SK-MEL-5 (cell line): ENCODE measurements at regions not wholly inside any gene's neighbourhood (a gene's known extent, or its start where the extent isn't known, plus 50 kb on each side); places are given as distances from the start of the nearest gene placed in this dataset.

Experiments
- DNase-seq: peaks from one replicate; pipeline ENCODE4 v3.0.0-alpha.2; 2016; ENCODE audit warnings: low read depth, low spot score
- in situ Hi-C: cut with HindIII; loops from 2 replicates; pipeline ENCODE4 v1.10.0; 2016; ENCODE audit warnings: low sequenced_read_pairs, high pct_unique_total_duplicates, low pct_unique_long_range_greater_than_20kb

GRCh38 chr9:81408951-81409350, 280.4 kb downstream of the TLE1 start:
- no peak for DNase-seq
- in situ Hi-C loops = no loop called here

DNA sequence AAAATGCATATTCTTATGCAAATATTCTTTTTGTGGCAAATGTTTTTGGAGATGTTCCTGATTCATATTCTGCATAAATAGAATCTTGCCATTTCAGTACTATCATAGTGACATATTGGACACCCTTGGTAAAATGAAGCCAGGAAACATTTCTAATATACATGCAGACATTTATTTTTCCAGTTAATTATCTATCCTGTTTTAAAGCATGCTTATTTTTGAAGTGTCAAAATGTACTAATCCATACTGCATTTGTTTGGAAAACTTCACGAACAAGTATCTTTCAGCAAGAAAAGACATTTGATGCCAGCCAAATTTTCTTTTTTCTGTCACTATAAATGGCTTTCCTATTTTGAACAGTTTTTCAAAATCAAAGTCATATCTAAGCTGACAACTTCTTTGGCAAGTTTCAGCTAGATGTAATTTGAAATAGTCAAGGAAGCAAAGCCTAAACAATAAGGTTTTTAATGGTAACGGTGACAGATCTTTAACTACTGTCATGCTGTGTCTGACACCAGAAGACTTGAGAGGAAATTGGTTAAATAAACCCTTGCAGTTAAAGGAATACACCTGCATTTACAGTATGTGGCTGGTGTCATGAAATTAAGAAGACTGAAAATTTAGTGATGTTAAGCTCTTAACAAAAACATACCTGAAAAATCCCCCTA, 284.3 kb downstream of the TLE1 start:
- in situ Hi-C loops = no loop called here
- DNase-seq = no peak

DNA sequence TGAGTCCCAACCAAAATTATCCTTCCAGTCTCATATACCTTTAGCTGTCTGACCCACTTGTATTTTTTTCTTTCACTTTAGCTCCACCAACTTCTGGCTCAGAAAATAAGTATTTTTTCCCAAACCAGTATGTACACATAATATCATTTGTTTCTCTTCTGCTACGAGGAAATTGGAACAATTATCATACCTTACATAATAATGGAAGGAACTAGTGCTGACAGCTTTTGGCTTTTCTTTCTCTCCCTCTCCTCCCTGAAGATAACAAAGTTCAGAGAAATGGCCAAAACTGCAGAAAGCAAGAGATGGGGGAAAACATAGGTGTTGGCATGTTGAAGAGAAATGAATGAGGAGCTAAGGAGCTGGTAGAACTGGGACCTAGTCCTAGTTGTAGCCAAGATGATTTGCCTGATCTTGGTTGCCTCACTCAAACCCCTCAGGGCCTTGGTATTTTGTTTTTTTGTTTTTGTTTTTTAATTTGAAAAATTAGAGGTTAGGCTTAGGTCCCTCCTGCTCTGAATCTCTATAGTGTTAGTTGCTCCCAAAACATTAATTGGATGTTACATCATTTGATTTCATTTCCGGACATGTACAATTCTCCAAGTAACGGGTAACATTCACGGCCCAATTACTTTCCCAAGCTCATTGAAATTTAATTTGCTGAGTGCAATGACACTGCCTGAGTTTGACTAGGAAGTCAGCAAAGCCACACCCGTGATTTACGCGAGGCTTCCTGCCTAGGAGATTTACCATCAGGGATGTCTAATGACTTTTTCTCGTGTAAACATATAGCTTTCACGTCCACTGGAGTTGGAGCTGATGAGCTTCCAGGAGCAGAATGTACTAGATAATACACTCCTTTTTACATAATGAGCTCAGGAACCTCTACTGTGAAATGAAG, 291.6 kb downstream of the TLE1 start:
- no peak for DNase-seq
- in situ Hi-C loops = no loop called here

DNA sequence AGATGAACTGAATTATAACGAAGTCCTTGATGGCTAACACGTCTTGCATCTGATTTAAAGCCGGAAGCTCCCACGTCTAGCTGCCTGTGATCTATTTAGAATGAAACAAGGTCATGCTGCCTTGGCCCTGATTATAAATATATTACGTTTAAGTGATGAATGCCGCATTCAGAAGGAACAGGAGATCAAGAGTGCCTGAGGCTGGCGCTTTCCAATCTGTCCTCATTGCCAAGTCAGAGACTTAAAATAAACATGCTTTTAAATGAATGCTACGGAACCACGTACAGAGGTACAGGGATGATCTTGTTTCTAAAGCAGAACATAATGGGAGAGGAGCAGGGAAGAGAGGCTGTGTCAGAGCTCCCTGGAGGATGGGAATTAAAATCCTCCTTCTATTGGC, 292.8 kb downstream of the TLE1 start:
- peak; percentile 96 for DNase-seq
- in situ Hi-C loops = no loop called here

- in situ Hi-C loops = no loop called here
- no peak for DNase-seq
Observed at GRCh38 chr9:81395676-81396054, 293.7 kb downstream of the TLE1 start.

DNA sequence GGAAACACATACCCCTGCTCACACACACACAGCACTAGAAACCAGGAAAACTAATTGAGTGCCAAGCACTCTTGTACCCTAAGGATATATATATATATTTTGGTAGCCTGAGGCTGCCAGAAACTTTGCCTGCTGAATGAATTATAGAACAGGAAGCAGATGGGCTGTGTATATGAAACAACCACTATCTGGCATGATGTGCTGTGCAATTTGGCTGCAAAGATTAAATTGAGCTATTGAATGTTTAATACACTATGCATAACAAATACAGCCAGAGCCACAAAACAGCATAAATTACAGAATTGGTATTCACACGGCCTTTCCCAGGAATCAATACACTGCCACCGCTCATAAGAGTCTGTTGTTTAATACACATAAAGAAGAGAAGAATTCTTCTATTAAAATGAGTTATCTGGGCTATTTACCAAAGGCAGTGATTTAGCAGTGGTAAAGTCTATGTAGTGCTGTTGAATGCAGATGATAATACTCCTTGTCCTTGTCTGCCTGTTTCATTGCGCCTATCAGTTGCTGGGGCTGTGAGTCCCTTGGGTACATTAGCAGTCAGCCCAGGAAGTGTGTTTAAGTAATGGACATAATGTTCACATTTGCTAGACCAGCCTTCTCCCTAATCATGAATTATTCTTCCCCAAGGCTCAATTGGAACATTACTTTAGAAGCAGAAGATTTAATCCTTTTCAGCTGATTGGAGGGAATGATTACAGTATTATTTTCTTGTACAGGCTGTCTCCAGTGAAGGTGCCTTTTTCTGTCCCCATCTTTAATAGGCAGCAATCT, 294.3 kb downstream of the TLE1 start:
- in situ Hi-C loops = no loop called here
- DNase-seq = peak; percentile 30

DNA sequence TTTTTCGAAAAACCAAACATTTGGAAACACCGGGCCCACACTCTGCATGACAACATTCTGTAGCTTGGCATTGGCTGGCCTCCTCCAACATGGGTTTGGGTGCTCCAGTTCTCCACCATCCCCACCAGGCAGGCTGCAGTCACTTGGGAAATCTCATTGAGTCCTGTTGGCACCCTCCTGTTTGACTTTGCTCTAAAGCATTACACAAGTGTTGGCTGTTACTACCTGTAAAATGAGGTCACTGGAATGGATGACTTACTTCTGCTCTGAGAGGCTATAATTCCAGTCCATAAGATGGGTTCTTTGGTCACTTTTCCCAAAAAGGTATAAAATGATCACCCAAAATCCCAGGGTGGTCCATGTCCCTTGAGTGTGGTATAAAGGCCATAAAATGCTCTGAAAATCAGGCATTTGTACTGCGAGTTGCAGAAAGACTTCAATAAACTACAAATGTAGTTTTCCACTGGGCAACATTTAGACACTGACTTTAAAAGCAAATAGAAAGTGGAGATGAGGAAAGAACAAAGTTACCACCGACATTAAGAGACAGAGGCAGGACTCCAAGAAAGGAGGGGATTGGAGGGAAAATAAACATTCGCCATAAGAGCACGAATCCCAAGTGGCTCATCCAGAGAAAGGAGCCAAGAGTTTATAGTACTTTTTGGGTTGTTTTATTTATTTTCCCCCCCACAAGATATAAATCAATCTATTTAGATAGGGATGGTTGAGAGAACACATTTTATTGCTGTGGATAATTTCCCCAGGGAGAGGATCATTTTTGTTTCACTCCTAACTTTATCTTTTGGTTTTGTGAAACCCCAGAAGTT, 295.1 kb downstream of the TLE1 start:
- DNase-seq = no peak
- in situ Hi-C loops = no loop called here

- in situ Hi-C loops = no loop called here
- DNase-seq = no peak
Observed at GRCh38 chr9:81391457-81391825, 297.9 kb downstream of the TLE1 start.

GRCh38 chr9:81390792-81391456, 298.4 kb downstream of the TLE1 start:
- no peak for DNase-seq

GRCh38 chr9:81389569-81389993, 299.8 kb downstream of the TLE1 start:
- DNase-seq = no peak
- in situ Hi-C loops = no loop called here

More at GRCh38 chr9:81390792-81391456, 298.4 kb downstream of the TLE1 start:
- in situ Hi-C loops = no loop called here

- in situ Hi-C loops = no loop called here
- DNase-seq = no peak
Observed at GRCh38 chr9:81388831-81389230, 300.5 kb downstream of the TLE1 start.

DNA sequence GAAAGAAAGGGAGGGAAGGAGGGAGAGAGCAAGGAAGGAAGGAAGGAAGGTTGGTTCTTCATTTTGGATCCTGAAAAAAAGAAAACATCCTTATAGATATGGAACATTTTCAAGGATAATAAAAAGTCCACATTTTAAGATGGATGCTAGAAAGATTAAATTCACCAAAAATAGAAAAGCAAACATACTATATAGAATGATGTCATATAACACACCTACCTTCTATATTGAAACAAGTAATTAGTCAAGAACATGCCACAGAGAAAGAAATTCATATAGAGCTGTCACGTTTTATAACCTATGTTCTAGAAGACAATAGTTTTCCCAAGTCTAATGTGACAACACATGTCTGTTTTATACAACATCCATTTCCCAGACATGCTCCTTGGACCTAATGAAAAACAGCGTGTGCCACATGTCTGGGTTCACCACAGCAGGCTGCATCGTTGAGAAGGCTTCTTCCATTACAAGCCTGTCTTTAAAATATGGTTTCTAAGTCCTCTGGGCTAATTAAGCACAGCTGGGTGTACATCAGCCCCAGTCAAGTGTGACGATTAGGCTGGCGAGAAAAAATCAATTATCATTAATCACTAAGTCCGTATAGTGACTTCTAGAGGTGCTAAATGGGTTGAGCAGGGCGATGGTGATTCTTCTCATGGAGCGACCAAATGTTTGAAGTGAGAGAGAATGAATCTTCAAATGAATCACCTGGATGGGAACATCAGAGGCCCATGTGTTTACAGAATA, 301.8 kb downstream of the TLE1 start:
- in situ Hi-C loops = no loop called here
- no peak for DNase-seq

DNA sequence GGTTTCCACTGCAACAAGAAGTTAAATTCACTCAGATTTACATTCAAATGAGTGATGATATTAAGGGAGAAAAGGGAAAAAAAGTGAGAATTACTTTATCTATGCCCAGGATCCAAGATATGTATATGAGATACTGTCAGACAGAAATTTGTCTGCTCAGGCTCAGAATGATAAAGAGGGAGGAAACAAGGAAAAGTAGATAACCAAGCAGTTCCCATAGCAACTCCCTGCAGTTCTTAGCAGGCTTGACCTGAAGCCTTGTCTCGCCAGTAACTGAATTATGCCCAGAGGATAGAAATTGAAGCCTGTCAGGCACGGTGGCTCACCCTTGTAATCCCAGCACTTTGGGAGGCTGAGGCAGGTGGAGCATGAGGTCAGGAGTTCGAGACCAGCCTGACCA, 304.4 kb downstream of the TLE1 start:
- in situ Hi-C loops = no loop called here
- no peak for DNase-seq

- in situ Hi-C loops = no loop called here
- DNase-seq = no peak
Observed at GRCh38 chr9:81382281-81382680, 307.1 kb downstream of the TLE1 start.

GRCh38 chr9:81381694-81382093, 307.7 kb downstream of the TLE1 start:
- in situ Hi-C loops = no loop called here

GRCh38 chr9:81380504-81381359, 308.6 kb downstream of the TLE1 start:
- in situ Hi-C loops = no loop called here
- no peak for DNase-seq

More at GRCh38 chr9:81381694-81382093, 307.7 kb downstream of the TLE1 start:
- DNase-seq = no peak
